ENCODE measurements at regions not wholly inside any gene's neighbourhood (a gene's known extent, or its start where the extent isn't known, plus 50 kb on each side); places are given as distances from the start of the nearest gene placed in this dataset.

DNA sequence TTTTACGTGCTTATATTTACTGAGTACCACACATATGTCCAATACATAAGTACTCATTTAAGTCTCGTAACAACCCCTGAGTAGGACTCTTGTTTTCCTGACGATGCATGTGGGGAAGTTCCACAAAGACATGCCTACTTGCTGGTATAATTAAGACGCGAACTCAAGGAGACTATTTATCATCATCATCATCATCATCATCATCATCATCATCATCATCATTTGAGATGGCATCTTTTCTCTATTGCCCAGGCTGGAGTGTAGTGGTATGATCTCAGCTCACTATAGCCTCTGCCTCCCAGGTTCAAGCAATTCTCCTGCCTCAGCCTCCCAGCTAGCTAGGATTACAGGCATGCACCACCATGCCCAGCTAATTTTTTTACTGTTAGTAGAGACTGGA lies 809.9 kb upstream of the EEF2KMT start:
- no peaks in the 10 kb centered on the region for H3K27me3 ChIP-seq
- H3K27ac ChIP-seq: no peak overlapping the region
- H3K4me3 ChIP-seq (ENCODE audit: low read depth in 1 of 2, low read length in 1 of 2): no peak overlapping the region
- TF ChIP-seq, protein P1, sequence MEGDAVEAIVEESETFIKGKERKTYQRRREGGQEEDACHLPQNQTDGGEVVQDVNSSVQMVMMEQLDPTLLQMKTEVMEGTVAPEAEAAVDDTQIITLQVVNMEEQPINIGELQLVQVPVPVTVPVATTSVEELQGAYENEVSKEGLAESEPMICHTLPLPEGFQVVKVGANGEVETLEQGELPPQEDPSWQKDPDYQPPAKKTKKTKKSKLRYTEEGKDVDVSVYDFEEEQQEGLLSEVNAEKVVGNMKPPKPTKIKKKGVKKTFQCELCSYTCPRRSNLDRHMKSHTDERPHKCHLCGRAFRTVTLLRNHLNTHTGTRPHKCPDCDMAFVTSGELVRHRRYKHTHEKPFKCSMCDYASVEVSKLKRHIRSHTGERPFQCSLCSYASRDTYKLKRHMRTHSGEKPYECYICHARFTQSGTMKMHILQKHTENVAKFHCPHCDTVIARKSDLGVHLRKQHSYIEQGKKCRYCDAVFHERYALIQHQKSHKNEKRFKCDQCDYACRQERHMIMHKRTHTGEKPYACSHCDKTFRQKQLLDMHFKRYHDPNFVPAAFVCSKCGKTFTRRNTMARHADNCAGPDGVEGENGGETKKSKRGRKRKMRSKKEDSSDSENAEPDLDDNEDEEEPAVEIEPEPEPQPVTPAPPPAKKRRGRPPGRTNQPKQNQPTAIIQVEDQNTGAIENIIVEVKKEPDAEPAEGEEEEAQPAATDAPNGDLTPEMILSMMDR (IDR thresholded peaks at IDR 0.05): no peak
- H3K9me3 ChIP-seq: no peaks in the 10 kb centered on the region
- H3K4me1 ChIP-seq (ENCODE audit: control insufficient read depth in 1 of 2, insufficient read depth in 1 of 2, low read depth in 1 of 2, low read length in 1 of 2): no peaks in the 10 kb centered on the region
- H3K36me3 ChIP-seq: no peaks in the 10 kb centered on the region

DNA sequence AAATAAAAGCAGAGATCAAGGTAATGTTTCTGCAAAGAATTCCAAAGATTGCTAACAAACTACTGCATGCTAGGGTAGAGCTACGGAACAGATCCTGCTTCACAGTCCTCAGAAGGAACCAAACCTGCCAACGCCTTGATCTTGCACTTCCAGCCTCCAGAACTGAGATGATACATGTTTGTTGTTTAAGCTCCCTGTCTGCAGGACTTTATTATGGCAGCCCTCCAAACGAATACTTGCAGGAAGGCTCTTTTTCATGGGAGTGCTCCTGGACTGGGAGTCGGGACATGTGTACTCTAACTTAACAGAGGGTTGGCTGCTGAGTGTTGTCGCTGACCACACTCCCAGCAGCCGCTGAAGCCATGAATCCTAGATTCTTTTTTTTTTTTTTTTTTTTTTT lies 808.8 kb upstream of the EEF2KMT start:
- no peaks in the 10 kb centered on the region for H3K36me3 ChIP-seq
- no peaks in the 10 kb centered on the region for H3K4me1 ChIP-seq (ENCODE audit: control insufficient read depth in 1 of 2, insufficient read depth in 1 of 2, low read depth in 1 of 2, low read length in 1 of 2)
- no peaks in the 10 kb centered on the region for H3K9me3 ChIP-seq
- TF ChIP-seq, protein P1 (IDR thresholded peaks at IDR 0.05): no peak
- H3K4me3 ChIP-seq (ENCODE audit: low read depth in 1 of 2, low read length in 1 of 2): no peak overlapping the region
- no peaks in the 10 kb centered on the region for H3K27me3 ChIP-seq
- H3K27ac ChIP-seq: no peak overlapping the region

DNA sequence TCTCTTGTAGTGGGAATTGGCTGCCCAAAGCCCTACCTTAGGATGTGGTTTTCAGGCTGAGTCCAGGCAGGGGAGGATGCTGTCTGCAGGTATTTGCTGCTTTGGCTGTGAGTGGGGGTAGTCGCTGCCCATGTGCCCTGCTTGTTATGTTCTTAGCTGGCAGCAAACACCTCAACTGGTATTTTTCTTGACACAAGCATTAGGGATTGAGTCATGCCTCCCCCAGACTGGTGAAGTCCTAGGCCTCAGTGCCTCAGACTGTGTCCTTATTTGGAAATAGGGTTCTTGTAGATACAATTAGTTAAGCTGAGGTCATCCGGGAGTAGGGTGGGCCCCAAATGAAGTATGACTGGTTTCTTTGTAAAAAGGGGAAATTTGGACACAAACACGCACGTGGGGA lies 808.3 kb upstream of the EEF2KMT start:
- Histone ChIP-seq H3K4me3 (ENCODE audit: low read depth in 1 of 2, low read length in 1 of 2) (no peak overlapping the region), H3K36me3 (no peaks in the 10 kb centered on the region), H3K4me1 (ENCODE audit: control insufficient read depth in 1 of 2, insufficient read depth in 1 of 2, low read depth in 1 of 2, low read length in 1 of 2) (no peaks in the 10 kb centered on the region), H3K9me3 (no peaks in the 10 kb centered on the region), H3K27me3 (no peaks in the 10 kb centered on the region), H3K27ac (no peak overlapping the region)
- TF ChIP-seq, protein P1 (IDR thresholded peaks at IDR 0.05): no peak

DNA sequence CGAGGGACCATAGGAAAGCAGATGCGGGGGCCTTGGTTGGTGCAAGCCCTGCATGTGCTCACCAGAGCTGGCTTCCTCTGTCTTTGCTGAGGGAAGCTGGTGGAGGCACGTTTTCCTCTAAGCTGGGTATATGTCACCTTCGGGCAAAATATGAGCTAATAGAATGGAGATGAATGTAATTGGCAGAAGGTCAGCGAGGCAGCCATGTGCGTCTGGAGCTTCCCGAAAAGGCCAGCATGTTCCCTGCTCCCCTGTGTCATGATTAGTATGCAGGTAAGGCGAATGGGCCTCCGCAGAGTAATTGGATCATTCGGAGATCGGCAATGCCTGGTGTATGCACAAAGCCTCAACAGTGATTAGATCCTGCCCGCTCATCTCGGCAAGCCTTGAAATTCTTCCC lies 806.2 kb upstream of the EEF2KMT start:
- H3K9me3 ChIP-seq: no peaks in the 10 kb centered on the region
- H3K36me3 ChIP-seq: no peaks in the 10 kb centered on the region
- H3K27ac ChIP-seq: no peak overlapping the region
- H3K4me3 ChIP-seq (ENCODE audit: low read depth in 1 of 2, low read length in 1 of 2): no peak overlapping the region
- H3K27me3 ChIP-seq: no peaks in the 10 kb centered on the region
- no peaks in the 10 kb centered on the region for H3K4me1 ChIP-seq (ENCODE audit: control insufficient read depth in 1 of 2, insufficient read depth in 1 of 2, low read depth in 1 of 2, low read length in 1 of 2)
- TF ChIP-seq, protein P1 (IDR thresholded peaks at IDR 0.05): no peak

DNA sequence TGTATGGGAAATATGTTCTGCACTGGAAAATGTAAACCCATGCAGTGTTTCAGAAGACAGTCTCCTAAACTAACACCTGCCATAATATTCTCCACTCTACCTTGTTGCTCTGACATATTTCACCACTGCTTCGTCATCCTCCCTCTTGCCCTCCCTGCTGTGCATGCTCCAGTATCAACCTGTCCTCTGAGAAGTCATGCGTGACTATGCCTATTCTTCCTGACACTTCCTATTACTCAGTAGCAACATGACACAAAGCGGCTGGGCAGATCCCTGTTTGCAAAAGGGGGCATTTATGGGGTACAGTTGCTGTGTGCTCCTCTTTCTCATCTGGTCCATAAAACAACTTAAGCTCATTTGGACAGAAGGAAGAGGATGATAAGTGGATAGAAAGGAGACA lies 805.6 kb upstream of the EEF2KMT start:
- Histone ChIP-seq H3K36me3 (no peaks in the 10 kb centered on the region), H3K9me3 (no peaks in the 10 kb centered on the region), H3K4me1 (ENCODE audit: control insufficient read depth in 1 of 2, insufficient read depth in 1 of 2, low read depth in 1 of 2, low read length in 1 of 2) (no peaks in the 10 kb centered on the region), H3K27ac (no peak overlapping the region), H3K4me3 (ENCODE audit: low read depth in 1 of 2, low read length in 1 of 2) (no peak overlapping the region), H3K27me3 (no peaks in the 10 kb centered on the region)
- TF ChIP-seq, protein P1 (IDR thresholded peaks at IDR 0.05): no peak

DNA sequence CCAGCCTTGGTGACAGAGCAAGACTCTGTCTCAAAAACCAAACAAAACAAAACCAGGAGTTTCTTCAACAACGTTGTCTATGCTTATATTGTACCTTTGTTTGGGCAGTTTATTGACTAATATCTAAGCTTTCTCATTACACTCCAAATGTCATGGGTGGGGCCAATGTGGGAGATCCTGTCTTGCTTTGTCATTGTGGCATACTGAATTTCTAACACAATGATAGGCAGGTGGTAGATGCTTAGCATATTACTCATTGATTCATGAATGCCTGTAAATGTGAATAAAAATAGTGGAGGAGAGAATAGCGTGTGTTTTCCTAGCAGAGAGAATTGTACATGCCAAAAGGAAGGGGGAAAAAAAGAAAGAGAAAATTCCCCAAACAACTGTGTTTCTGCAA lies 802.5 kb upstream of the EEF2KMT start:
- Histone ChIP-seq H3K9me3 (no peaks in the 10 kb centered on the region), H3K27ac (no peak overlapping the region), H3K36me3 (no peaks in the 10 kb centered on the region), H3K4me1 (ENCODE audit: control insufficient read depth in 1 of 2, insufficient read depth in 1 of 2, low read depth in 1 of 2, low read length in 1 of 2) (no peaks in the 10 kb centered on the region), H3K4me3 (ENCODE audit: low read depth in 1 of 2, low read length in 1 of 2) (no peak overlapping the region), H3K27me3 (no peaks in the 10 kb centered on the region)
- TF ChIP-seq, protein P1 (IDR thresholded peaks at IDR 0.05): no peak

Data from neutrophil (primary cell).